H1 (cell line): ENCODE measurements at regions not wholly inside any gene's neighbourhood (a gene's known extent, or its start where the extent isn't known, plus 50 kb on each side); places are given as distances from the start of the nearest gene placed in this dataset.

ENCODE experiments used
- CTCF ChIA-PET: fragments of 300-600 bp; sonication (Branson Sonifier 250); formaldehyde crosslinking; loops from one replicate; lab custom pipeline; 2021; ENCODE audit not compliant: partially characterized antibody; lab: Charles Lee
- POLR2A ChIA-PET: fragments of 300-600 bp; sonication (Branson Sonifier 250); formaldehyde crosslinking; loops from one replicate; lab custom pipeline; 2021; ENCODE audit warnings: inconsistent platforms; ENCODE audit not compliant: partially characterized antibody; lab: Charles Lee
- DNase-seq, 2 experiments: peaks; one replicate each; pipeline versions ENCODE4 v3.0.0 to v3.0.0-alpha.2; 2010 to 2022; ENCODE audit warnings: low spot score in 2 of 2, low read depth in 1 of 2, mixed read lengths in 1 of 2
- FAIRE-seq: peaks from 2 replicates; lab custom pipeline; 2011; peaks lifted over from hg19 to GRCh38; lab: Jason Lieb, UNC
- H2AFZ ChIP-seq: 2 replicates; pipeline ENCODE4 v1.8.1; 2012; ENCODE audit warnings: low read length, inconsistent platforms
- H2AK5ac ChIP-seq: 2 replicates; pipeline ENCODE4 v1.6.1; 2013; ENCODE audit warnings: low read depth, low read length
- H2BK120ac ChIP-seq: replicated peaks from 2 replicates; pipeline ENCODE3; 2013; ENCODE audit warnings: low read depth, low read length, inconsistent platforms
- H2BK12ac ChIP-seq: 2 replicates; pipeline ENCODE4 v1.6.1; 2013; ENCODE audit warnings: low read depth, low read length
- H2BK15ac ChIP-seq: 2 replicates; pipeline ENCODE4 v1.6.1; 2013; ENCODE audit warnings: low read length
- H2BK20ac ChIP-seq: 2 replicates; pipeline ENCODE4 v1.6.1; 2013; ENCODE audit warnings: low read length
- H2BK5ac ChIP-seq: 2 replicates; pipeline ENCODE4 v1.6.1; 2013; ENCODE audit warnings: low read depth, low read length
- H3K14ac ChIP-seq: 2 replicates; pipeline ENCODE4 v1.6.1; 2013; ENCODE audit warnings: inconsistent platforms; ENCODE audit not compliant: insufficient read length
- H3K18ac ChIP-seq: 2 replicates; pipeline ENCODE4 v1.6.1; 2013; ENCODE audit warnings: low read length; ENCODE audit errors: extremely low read depth
- H3K23ac ChIP-seq: 2 replicates; pipeline ENCODE4 v1.6.1; 2013; ENCODE audit warnings: inconsistent platforms; ENCODE audit not compliant: insufficient read length
- H3K23me2 ChIP-seq: 2 replicates; pipeline ENCODE4 v1.6.1; 2013; ENCODE audit warnings: low read depth, low read length
- H3K27ac ChIP-seq: 2 replicates; pipeline ENCODE4 v1.6.1; 2011; ENCODE audit warnings: low read depth, low read length, inconsistent platforms
- H3K27me3 ChIP-seq, 4 experiments: replicated peaks in 1 of 4; 1 replicate in 1 of 4; 2 replicates in 3 of 4; pipeline versions ENCODE4 v1.6.1 to v1.8.1; 2011 to 2013; ENCODE audit warnings: low read length in 3 of 4, mild to moderate bottlenecking in 3 of 4, inconsistent platforms in 2 of 4, mixed read lengths in 2 of 4, moderate library complexity in 1 of 4; ENCODE audit not compliant: control insufficient read depth in 3 of 4, insufficient read depth in 3 of 4; ENCODE audit errors: extremely low read depth in 1 of 4
- H3K36me3 ChIP-seq, 4 experiments: 2 replicates each; pipeline versions ENCODE4 v1.6.1 to v1.8.1; 2011 to 2013; ENCODE audit warnings: mild to moderate bottlenecking in 4 of 4, low read length in 3 of 4, moderate library complexity in 2 of 4, control low read depth in 1 of 4, inconsistent platforms in 1 of 4; ENCODE audit not compliant: insufficient read depth in 4 of 4, control insufficient read depth in 2 of 4
- H3K4ac ChIP-seq: replicated peaks from 2 replicates; pipeline ENCODE3; 2013; ENCODE audit warnings: low read length, low read depth, mixed read lengths, inconsistent platforms; ENCODE audit not compliant: insufficient read length
- H3K4me1 ChIP-seq, 4 experiments: replicated peaks in 1 of 4; 1 replicate in 1 of 4; 2 replicates in 3 of 4; pipeline versions ENCODE4 v1.6.1 to v1.8.1; 2011 to 2013; ENCODE audit warnings: low read length in 3 of 4, inconsistent platforms in 2 of 4, mixed read lengths in 1 of 4; ENCODE audit not compliant: insufficient read depth in 4 of 4, control insufficient read depth in 3 of 4
- H3K4me2 ChIP-seq, 2 experiments: 2 replicates each; pipeline versions ENCODE4 v1.6.1 to v1.8.1; 2011 to 2013; ENCODE audit warnings: low read depth in 2 of 2, low read length in 2 of 2, control low read depth in 1 of 2, inconsistent platforms in 1 of 2, mild to moderate bottlenecking in 1 of 2; ENCODE audit not compliant: insufficient read depth in 1 of 2
- H3K4me3 ChIP-seq, 4 experiments: fragments of 200-600, 300-600 bp in 1 of 4; sonication (generic), shearing (Covaris generic), sonication (Bioruptor Twin) in 1 of 4; 2 replicates each; pipeline versions ENCODE4 v1.5.1 to v1.8.1; 2011 to 2016; ENCODE audit warnings: low read length in 4 of 4, low read depth in 3 of 4, control low read depth in 2 of 4, inconsistent platforms in 2 of 4, mild to moderate bottlenecking in 2 of 4, mixed read lengths in 1 of 4, moderate library complexity in 1 of 4; ENCODE audit not compliant: insufficient read depth in 2 of 4; ENCODE audit errors: extremely low read depth in 1 of 4
- H3K56ac ChIP-seq: replicated peaks from 2 replicates; pipeline ENCODE3; 2013; ENCODE audit warnings: low read depth, mild to moderate bottlenecking, mixed read lengths, low read length, inconsistent platforms; ENCODE audit not compliant: insufficient read length
- H3K79me1 ChIP-seq: 2 replicates; pipeline ENCODE4 v1.6.1; 2013; ENCODE audit warnings: low read depth, low read length, control low read depth
- H3K79me2 ChIP-seq, 2 experiments: 2 replicates each; pipeline versions ENCODE4 v1.6.1 to v1.8.1; 2012 to 2013; ENCODE audit warnings: low read length in 2 of 2, mild to moderate bottlenecking in 2 of 2, inconsistent platforms in 1 of 2; ENCODE audit not compliant: insufficient read depth in 2 of 2, control insufficient read depth in 1 of 2
- H3K9ac ChIP-seq, 4 experiments: replicated peaks in 1 of 4; 1 replicate in 1 of 4; 2 replicates in 3 of 4; pipeline versions ENCODE4 v1.6.1 to v1.8.1; 2011 to 2013; ENCODE audit warnings: low read depth in 3 of 4, low read length in 3 of 4, control low read depth in 2 of 4, mild to moderate bottlenecking in 2 of 4, moderate library complexity in 2 of 4, inconsistent platforms in 1 of 4; ENCODE audit errors: extremely low read depth in 1 of 4
- H3K9me3 ChIP-seq, 2 experiments: 2 replicates each; pipeline versions ENCODE4 v1.6.1 to v1.8.1; 2012 to 2013; ENCODE audit warnings: mild to moderate bottlenecking in 2 of 2, moderate library complexity in 2 of 2, control low read depth in 1 of 2, inconsistent platforms in 1 of 2, low read depth in 1 of 2, low read length in 1 of 2, mixed read lengths in 1 of 2; ENCODE audit not compliant: insufficient read depth in 2 of 2
- H4K20me1 ChIP-seq, 2 experiments: replicated peaks in 1 of 2; 2 replicates each; pipeline versions ENCODE3 to v1.8.1; 2011 to 2013; ENCODE audit warnings: inconsistent platforms in 2 of 2, low read length in 2 of 2, mild to moderate bottlenecking in 1 of 2; ENCODE audit not compliant: insufficient read depth in 2 of 2, control insufficient read depth in 1 of 2
- H4K5ac ChIP-seq: 2 replicates; pipeline ENCODE4 v1.6.1; 2013; ENCODE audit warnings: low read length, low read depth, mixed read lengths, inconsistent platforms; ENCODE audit not compliant: insufficient read length
- H4K8ac ChIP-seq: 2 replicates; pipeline ENCODE4 v1.8.0; 2013; ENCODE audit warnings: mild to moderate bottlenecking, moderate library complexity, low read length, inconsistent platforms; ENCODE audit not compliant: insufficient read depth; ENCODE audit errors: extremely low read depth
- H4K91ac ChIP-seq: replicated peaks from 2 replicates; pipeline ENCODE3; 2013; ENCODE audit warnings: low read length, mixed read lengths, inconsistent platforms; ENCODE audit not compliant: insufficient read length
- ASH2L ChIP-seq: fragments of 200-600, 300-600 bp; sonication (generic); IDR thresholded peaks from one replicate; pipeline ENCODE4 v1.7.1; 2017; ENCODE audit warnings: low read length
- BCL11A ChIP-seq, 2 experiments: IDR thresholded peaks; one replicate each; pipeline ENCODE4 v1.6.1; 2011; ENCODE audit warnings: low read depth in 2 of 2, low read length in 2 of 2, mild to moderate bottlenecking in 2 of 2
- GABPA ChIP-seq: IDR thresholded peaks from 2 replicates; pipeline ENCODE4 v1.6.1; 2011; ENCODE audit warnings: mild to moderate bottlenecking, low read length, moderate library complexity, borderline replicate concordance; ENCODE audit not compliant: insufficient read depth
- HDAC6 ChIP-seq: IDR thresholded peaks from one replicate; pipeline ENCODE4 v1.7.1; 2012; ENCODE audit warnings: low read depth, mild to moderate bottlenecking, inconsistent platforms, low read length, moderate library complexity
- SP4 ChIP-seq: IDR thresholded peaks from 2 replicates; pipeline ENCODE4 v1.6.1; 2012; ENCODE audit warnings: low read length, inconsistent platforms
- YY1 ChIP-seq: IDR thresholded peaks from 2 replicates; pipeline ENCODE4 v1.6.1; 2011; ENCODE audit warnings: low read depth, mild to moderate bottlenecking, low read length
- WGBS, 2 experiments: shearing (Covaris generic) in 1 of 2; methylation state at CpG; one replicate each; pipeline versions ENCODE4 v1.1.6 to v1.1.7; 2013 to 2015; ENCODE audit warnings: low lambda C conversion rate in 2 of 2, mixed read lengths in 2 of 2, inconsistent platforms in 1 of 2, low coverage in 1 of 2, missing lambda C conversion rate in 1 of 2; ENCODE audit not compliant: insufficient replicate concordance in 2 of 2, insufficient coverage in 1 of 2, insufficient read length in 1 of 2; ENCODE audit errors: extremely low coverage in 1 of 2, missing lambda C conversion rate in 1 of 2; 5-methylcytosine and 5-hydroxymethylcytosine counted together

DNA sequence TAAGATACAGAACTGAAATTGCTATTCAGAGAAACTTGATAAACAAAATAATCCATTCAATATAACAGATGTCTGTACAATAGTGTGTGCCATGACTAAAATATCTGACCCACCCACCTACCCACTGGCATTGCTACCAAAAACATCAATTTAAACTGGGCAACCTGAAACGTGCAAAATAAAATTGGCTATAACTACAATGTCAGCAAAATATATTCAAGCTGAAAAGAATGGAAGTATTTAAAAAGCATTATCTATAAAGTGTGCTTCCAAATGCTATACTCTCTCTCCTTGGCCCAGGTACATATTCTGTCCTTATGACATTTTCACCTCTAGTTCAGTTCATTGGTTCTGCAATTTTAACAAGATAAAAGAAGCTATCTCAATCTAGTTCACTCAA is 379.6 kb upstream of the ATP11B start:
- H2BK120ac ChIP-seq, result no peak overlapping the region
- POLR2A ChIA-PET, result interaction anchor here (0.6 kb wide), 1 partner anchor 12 kb away, joined by 3 read pairs; no protein-coding TSS in a partner anchor
- FAIRE-seq (no peak), DNase-seq (no peak)
- no peak overlapping the region for H2AFZ ChIP-seq
- no peak overlapping the region for H2BK5ac ChIP-seq
- H4K5ac ChIP-seq, result no peak overlapping the region
- H3K4ac ChIP-seq, result no peak overlapping the region
- no peak overlapping the region for H3K4me2 ChIP-seq
- no peak overlapping the region for H3K27ac ChIP-seq
- H3K56ac ChIP-seq, result no peak overlapping the region
- H3K23me2 ChIP-seq, result no peaks in the 10 kb centered on the region
- no peak overlapping the region for H2AK5ac ChIP-seq
- H3K4me3 ChIP-seq, result no peak overlapping the region
- no peak overlapping the region for H2BK12ac ChIP-seq
- H3K79me2 ChIP-seq, result no peaks in the 10 kb centered on the region
- H2BK15ac ChIP-seq, result no peak overlapping the region
- WGBS, 2 experiments, result 78% methylated on average over 1 of the region's 1 CpG; no CpG with 5 or more reads in 1 of the 2 experiments
- no peak overlapping the region for H3K14ac ChIP-seq
- H2BK20ac ChIP-seq, result no peak overlapping the region
- H4K91ac ChIP-seq, result no peak overlapping the region
- no peaks in the 10 kb centered on the region for H3K36me3 ChIP-seq
- H3K27me3 ChIP-seq, result peaks cover 0 to 1% (median 0%) of the 10 kb centered on the region in 4 experiments; a peak in 1 of 7 replicates
- no peaks in the 10 kb centered on the region for H3K79me1 ChIP-seq
- H4K8ac ChIP-seq, result no peak overlapping the region
- H3K9me3 ChIP-seq, result no peaks in the 10 kb centered on the region
- H3K23ac ChIP-seq, result no peak overlapping the region
- H3K9ac ChIP-seq, result no peak overlapping the region
- CTCF ChIA-PET, result interaction anchor here (0.7 kb wide), 1 partner anchor 14 kb away, joined by 3 read pairs; no protein-coding TSS in a partner anchor
- no peaks in the 10 kb centered on the region for H4K20me1 ChIP-seq
- no peak overlapping the region for H3K18ac ChIP-seq
- peaks cover 0 to 7% (median 2%) of the 10 kb centered on the region in 4 experiments; a peak in 3 of 7 replicates for H3K4me1 ChIP-seq
- no peak for TF ChIP-seq GABPA
- TF ChIP-seq HDAC6, result no peak
- no peak for TF ChIP-seq BCL11A (IDR thresholded peaks at IDR 0.05; ENCODE audit: low read depth in 2 of 2, low read length in 2 of 2)
- no peak for TF ChIP-seq ASH2L
- no peak for TF ChIP-seq SP4
- TF ChIP-seq YY1, result no peak
